Skeletal muscle tissue (tissue), 3 donors: ENCODE measurements at regions not wholly inside any gene's neighbourhood (a gene's known extent, or its start where the extent isn't known, plus 50 kb on each side); places are given as distances from the start of the nearest gene placed in this dataset.

Experiments
- H3K27ac ChIP-seq: one replicate; pipeline ENCODE4 v1.7.0; 2013; ENCODE audit warnings: mild to moderate bottlenecking, low read depth, low read length, inconsistent platforms
- H3K27me3 ChIP-seq, 3 donors: one replicate each; pipeline ENCODE4 v1.7.0; 2013; ENCODE audit warnings: low read length in 3 of 3; ENCODE audit not compliant: control insufficient read depth in 3 of 3, insufficient read depth in 3 of 3
- H3K36me3 ChIP-seq, 3 donors: one replicate each; pipeline ENCODE4 v1.7.0; 2013; ENCODE audit warnings: low read length in 3 of 3; ENCODE audit not compliant: control insufficient read depth in 3 of 3, insufficient read depth in 3 of 3
- H3K4me1 ChIP-seq, 3 donors: one replicate each; pipeline ENCODE4 v1.7.0; 2013; ENCODE audit warnings: low read length in 3 of 3, mild to moderate bottlenecking in 3 of 3; ENCODE audit not compliant: control insufficient read depth in 3 of 3, insufficient read depth in 3 of 3
- H3K4me3 ChIP-seq, 3 donors: one replicate each; pipeline ENCODE4 v1.7.0; 2013; ENCODE audit warnings: low read length in 3 of 3
- H3K9ac ChIP-seq, 3 donors: one replicate each; pipeline ENCODE4 v1.7.0; 2013; ENCODE audit warnings: low read length in 3 of 3, mild to moderate bottlenecking in 3 of 3, moderate library complexity in 2 of 3, low read depth in 1 of 3
- H3K9me3 ChIP-seq, 3 donors: one replicate each; pipeline ENCODE4 v1.7.0; 2013; ENCODE audit warnings: low read length in 3 of 3; ENCODE audit not compliant: control insufficient read depth in 3 of 3
- donor health status: Osteomylitis.

DNA sequence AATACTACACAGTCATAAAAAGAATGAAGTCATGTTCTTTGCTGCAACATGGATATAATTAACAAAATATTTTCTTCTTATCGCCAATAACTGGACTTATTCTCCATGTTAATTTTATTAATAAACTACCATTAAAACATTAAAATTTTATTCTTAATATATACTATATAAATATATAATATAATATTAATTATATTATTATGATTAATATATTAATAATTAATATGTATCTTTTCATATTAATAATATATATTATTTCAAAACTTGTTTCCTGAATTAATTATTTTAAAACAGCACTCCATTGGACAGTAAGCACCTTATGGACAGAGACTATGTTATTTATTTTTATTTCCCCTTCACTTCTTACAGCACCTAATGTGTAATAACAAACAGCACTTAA lies 182.8 kb downstream of the ARL4A start:
- no peaks in the 10 kb centered on the region for H3K36me3 ChIP-seq
- H3K4me3 ChIP-seq = no peak overlapping the region
- H3K9me3 ChIP-seq = no peaks in the 10 kb centered on the region
- H3K9ac ChIP-seq = no peak overlapping the region
- H3K27ac ChIP-seq = no peak overlapping the region
- H3K27me3 ChIP-seq = no peaks in the 10 kb centered on the region
- H3K4me1 ChIP-seq = no peaks in the 10 kb centered on the region

DNA sequence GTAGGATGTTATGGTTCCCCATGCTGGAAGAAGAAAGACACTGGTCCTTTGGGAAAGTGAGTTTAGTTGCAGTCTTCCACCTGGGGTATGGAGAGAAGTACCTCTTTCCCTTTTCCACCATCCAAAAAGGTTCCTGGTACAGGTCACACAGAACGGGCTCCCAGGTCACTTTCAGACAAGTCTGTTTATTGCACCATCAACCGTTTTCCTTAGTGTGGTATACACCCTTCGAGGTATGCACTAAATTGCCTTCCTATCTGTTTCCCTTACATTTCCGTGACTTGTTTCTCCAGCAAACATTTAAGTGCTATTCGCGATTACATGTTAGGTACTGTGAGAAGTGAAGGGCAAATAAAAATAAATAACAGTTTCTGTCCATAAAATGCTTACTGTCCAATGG lies 185.1 kb downstream of the ARL4A start:
- Histone ChIP-seq H3K4me1 (no peaks in the 10 kb centered on the region), H3K27me3 (no peaks in the 10 kb centered on the region), H3K36me3 (no peaks in the 10 kb centered on the region)

DNA sequence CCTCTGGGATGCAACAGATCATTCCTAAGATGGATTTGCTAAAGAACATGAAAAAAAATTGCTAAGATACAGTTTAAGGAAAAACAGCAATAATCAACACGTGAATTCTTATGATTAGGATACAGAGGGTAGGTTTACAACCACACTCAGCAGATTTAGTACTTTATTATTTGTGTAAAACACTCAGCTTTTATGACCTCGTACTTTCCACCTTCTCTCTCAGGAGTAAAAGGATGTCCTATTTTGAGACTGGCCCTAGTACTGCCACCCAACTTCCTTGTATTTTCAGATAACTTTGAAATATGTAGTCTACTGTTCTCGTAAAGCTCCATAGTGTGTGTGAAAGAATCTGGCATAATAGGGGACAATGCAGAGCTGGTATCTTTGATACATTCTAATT lies 186.1 kb downstream of the ARL4A start:
- H3K36me3 ChIP-seq = no peaks in the 10 kb centered on the region
- no peaks in the 10 kb centered on the region for H3K9me3 ChIP-seq
- H3K27me3 ChIP-seq = no peaks in the 10 kb centered on the region

More for the DNA sequence above, 185.1 kb downstream of the ARL4A start:
- H3K4me3 ChIP-seq = no peak overlapping the region
- no peak overlapping the region for H3K9ac ChIP-seq
- H3K9me3 ChIP-seq = no peaks in the 10 kb centered on the region
- H3K27ac ChIP-seq = no peak overlapping the region

DNA sequence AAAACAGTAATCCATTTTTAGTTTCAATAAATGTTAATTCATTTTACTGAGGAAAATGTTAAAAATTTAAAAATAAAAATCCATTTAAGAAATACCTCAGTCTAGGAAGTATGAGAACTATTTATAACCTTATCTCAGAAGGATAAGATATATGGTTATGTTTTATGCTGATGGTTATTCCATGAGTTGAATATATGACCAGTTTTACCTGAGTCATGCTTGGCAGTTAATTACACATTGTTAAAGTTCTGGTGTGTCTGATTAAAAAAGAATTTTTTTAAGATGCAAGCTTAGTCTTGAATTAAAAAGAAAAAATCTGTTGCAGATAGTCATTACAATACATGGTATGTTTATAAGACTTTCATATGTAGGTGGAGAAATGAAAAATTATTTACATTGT lies 191.7 kb downstream of the ARL4A start:
- H3K36me3 ChIP-seq = no peaks in the 10 kb centered on the region
- H3K9me3 ChIP-seq = no peaks in the 10 kb centered on the region
- no peaks in the 10 kb centered on the region for H3K4me1 ChIP-seq
- H3K27ac ChIP-seq = no peak overlapping the region
- H3K4me3 ChIP-seq = no peak overlapping the region
- H3K9ac ChIP-seq = no peak overlapping the region
- no peaks in the 10 kb centered on the region for H3K27me3 ChIP-seq

More for the DNA sequence above, 186.1 kb downstream of the ARL4A start:
- Histone ChIP-seq H3K4me3 (no peak overlapping the region), H3K9ac (no peak overlapping the region), H3K27ac (no peak overlapping the region), H3K4me1 (no peaks in the 10 kb centered on the region)

DNA sequence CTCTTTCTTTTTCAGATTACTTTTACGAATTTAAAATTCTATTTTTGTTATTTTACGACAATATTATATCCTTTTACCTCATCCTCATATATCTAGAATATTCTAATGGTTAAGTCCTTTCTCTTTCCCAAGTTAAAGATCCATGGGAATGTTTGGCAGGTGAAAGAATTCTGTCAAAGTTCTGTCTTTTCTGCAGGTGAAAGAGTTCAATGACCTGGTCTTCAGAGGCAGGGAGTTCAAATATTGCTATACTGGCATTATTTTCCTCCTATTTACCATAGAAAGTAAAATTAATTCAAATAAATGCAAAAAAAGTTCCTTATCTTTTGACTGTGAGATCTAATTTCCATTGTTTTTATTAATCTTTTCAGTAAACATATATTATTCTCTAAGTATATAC lies 194.3 kb downstream of the ARL4A start:
- Histone ChIP-seq H3K9ac (no peak overlapping the region), H3K4me1 (no peaks in the 10 kb centered on the region), H3K36me3 (no peaks in the 10 kb centered on the region), H3K27ac (no peak overlapping the region), H3K27me3 (no peaks in the 10 kb centered on the region), H3K4me3 (no peak overlapping the region), H3K9me3 (no peaks in the 10 kb centered on the region)

DNA sequence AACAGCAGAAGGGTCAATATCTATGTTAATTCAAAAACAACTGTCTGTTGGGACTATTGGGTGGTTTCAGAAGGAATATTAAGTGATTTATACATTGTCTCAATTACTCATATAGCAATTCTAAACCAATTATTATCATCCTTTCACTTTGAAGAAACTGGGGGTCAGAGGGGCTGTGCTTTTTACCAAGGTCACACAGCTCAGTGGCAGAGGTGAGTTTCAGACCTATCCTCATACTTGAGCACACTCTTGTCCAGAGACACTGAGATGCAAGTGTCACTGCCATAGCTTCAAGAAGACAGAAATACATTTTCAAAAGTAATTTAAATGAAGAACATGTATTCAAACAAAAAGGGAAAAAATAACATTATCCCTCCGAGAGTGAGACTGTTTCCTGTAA lies 195.3 kb downstream of the ARL4A start:
- Histone ChIP-seq H3K4me3 (no peak overlapping the region), H3K4me1 (no peaks in the 10 kb centered on the region), H3K36me3 (no peaks in the 10 kb centered on the region), H3K9me3 (no peaks in the 10 kb centered on the region), H3K9ac (no peak overlapping the region), H3K27me3 (no peaks in the 10 kb centered on the region), H3K27ac (no peak overlapping the region)

DNA sequence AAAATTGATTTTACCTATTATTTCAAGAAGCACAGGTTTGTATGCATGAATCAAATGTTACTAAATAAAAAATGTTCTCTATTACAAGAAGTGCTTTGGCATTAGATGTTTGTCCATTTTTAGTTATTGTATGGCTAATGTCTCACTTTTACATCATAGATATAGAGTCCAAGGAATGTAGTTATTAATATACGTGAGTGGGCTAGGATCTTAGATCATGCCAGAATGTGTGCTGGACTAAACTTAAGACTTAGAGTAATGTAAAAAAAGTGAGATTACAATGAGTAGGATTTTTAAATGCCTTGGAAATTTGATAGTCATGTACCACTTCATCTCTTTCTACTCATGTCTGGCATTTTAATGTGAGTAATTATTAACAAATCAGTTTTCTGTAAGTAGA lies 196.6 kb downstream of the ARL4A start:
- no peak overlapping the region for H3K9ac ChIP-seq

DNA sequence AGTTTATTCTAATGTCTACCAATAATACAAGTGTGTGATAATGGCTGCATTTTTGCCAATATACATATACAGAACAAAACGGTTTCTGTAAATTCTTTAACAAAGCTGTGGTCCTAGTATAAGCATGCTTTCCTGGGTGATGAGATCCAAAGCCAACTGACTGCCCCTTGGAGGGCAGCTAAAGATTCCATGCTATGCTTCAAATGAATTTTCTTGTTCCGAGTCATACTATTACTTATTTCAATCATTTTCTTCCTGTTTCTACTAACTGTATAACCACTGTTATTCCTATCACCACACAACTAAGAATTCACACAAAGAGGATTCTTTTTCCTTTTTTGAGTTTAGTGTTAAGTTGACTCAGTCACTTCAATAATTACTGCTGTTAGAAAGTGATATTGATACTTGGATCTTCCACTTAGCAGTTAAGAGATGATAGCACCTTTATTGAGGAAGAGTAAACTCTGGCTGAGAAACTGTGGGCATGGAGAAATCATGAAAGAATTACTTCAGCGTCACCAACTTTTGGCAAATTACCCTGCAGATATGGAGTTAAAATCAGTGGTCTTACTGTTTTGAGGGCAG lies 197.5 kb downstream of the ARL4A start:
- H3K4me3 ChIP-seq = no peak overlapping the region
- H3K4me1 ChIP-seq = no peaks in the 10 kb centered on the region
- no peaks in the 10 kb centered on the region for H3K9me3 ChIP-seq
- H3K27ac ChIP-seq = no peak overlapping the region
- H3K36me3 ChIP-seq = no peaks in the 10 kb centered on the region
- H3K27me3 ChIP-seq = no peaks in the 10 kb centered on the region
- no peak overlapping the region for H3K9ac ChIP-seq

More for the DNA sequence above, 196.6 kb downstream of the ARL4A start:
- H3K36me3 ChIP-seq = no peaks in the 10 kb centered on the region
- no peaks in the 10 kb centered on the region for H3K4me1 ChIP-seq
- H3K27me3 ChIP-seq = no peaks in the 10 kb centered on the region
- no peak overlapping the region for H3K4me3 ChIP-seq
- no peak overlapping the region for H3K27ac ChIP-seq
- no peaks in the 10 kb centered on the region for H3K9me3 ChIP-seq

DNA sequence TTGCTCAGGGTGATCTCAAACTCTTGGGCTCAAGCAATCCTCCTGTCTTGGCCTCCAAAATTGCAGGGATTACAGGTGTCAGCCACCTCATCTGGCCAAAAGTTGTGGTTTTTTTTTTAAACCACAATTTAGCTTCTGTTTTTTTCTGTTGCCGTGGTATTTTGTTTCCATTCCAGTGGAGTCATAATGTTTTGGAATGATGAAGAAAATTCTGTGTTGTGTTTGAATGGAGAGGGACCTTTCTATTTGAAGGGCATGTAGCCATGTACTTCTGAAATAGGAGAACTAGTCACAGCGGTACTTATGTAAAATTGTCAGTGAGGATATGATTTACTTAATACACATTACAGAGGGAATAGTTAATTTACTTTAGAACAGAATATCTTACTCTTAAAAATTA lies 201.3 kb downstream of the ARL4A start:
- Histone ChIP-seq H3K27ac (no peak overlapping the region), H3K9me3 (no peaks in the 10 kb centered on the region), H3K4me3 (no peak overlapping the region), H3K27me3 (no peaks in the 10 kb centered on the region), H3K4me1 (no peaks in the 10 kb centered on the region), H3K9ac (no peak overlapping the region), H3K36me3 (no peaks in the 10 kb centered on the region)

DNA sequence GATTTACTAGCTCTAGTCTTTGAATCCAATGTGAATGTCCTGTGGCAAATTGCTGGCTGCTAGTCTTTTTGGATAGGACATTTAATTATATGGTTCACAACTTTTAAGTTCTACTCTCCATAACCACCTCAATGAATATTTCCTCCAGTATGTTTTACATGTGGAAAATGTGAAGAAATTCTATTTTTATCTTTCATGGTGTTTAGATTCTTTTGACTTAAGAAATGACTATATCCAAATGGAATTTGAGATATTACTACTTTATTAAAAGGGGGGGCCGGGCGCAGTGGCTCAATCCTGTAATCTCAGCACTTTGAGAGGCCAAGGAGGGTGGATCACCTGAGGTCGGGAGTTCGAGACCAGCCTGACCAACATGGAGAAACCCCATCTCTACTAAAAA lies 202.0 kb downstream of the ARL4A start:
- Histone ChIP-seq H3K27me3 (no peaks in the 10 kb centered on the region), H3K36me3 (no peaks in the 10 kb centered on the region), H3K27ac (no peak overlapping the region), H3K4me3 (no peak overlapping the region), H3K9me3 (no peaks in the 10 kb centered on the region), H3K4me1 (no peaks in the 10 kb centered on the region), H3K9ac (no peak overlapping the region)

DNA sequence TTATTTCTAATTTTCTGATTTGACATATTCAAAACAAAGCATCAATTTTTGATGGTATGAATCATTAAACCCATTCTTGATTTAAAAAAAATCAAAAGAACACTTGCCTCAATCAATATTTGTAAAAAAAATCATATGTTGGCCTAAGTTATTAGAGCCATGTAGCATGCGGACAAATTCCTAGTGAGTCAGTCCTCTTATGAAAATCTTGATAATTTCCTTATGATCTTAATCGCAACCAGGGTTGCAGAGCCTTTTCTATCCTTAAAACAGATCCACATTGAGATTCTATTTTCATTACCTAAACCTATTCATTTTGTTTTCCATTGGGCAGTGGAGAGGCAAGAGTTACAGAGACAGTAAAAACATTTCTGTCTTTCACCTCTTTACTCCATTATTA lies 203.2 kb downstream of the ARL4A start:
- no peaks in the 10 kb centered on the region for H3K27me3 ChIP-seq
- no peaks in the 10 kb centered on the region for H3K4me1 ChIP-seq
- H3K9me3 ChIP-seq = no peaks in the 10 kb centered on the region
- H3K36me3 ChIP-seq = no peaks in the 10 kb centered on the region
- H3K27ac ChIP-seq = no peak overlapping the region
- H3K4me3 ChIP-seq = no peak overlapping the region
- H3K9ac ChIP-seq = no peak overlapping the region
